Esophagus squamous epithelium (tissue), 5 donors: ENCODE measurements at regions not wholly inside any gene's neighbourhood (a gene's known extent, or its start where the extent isn't known, plus 50 kb on each side); places are given as distances from the start of the nearest gene placed in this dataset.
"Not testable (repeated sequence)": the region's sequence is repeated elsewhere in the genome, so short reads cannot be mapped to it uniquely, and the experiment has no call there.

ENCODE experiments used
- DNase-seq: peaks from one replicate; lab custom pipeline; 2025; lab: John Stamatoyannopoulos, UW
- H3K27ac ChIP-seq, 4 donors: fragments of 200-600 bp; sonication (generic); one replicate each; pipeline ENCODE4 v1.5.1; 2016 to 2019; ENCODE audit warnings: mild to moderate bottlenecking in 1 of 4
- H3K27me3 ChIP-seq, 4 donors: fragments of 200-600 bp; sonication (generic); 1 replicate in 3 of 4; 2 replicates in 1 of 4; pipeline versions ENCODE4 v1.5.1 to v1.6.0; 2017 to 2021; ENCODE audit warnings: antibody characterized with exemption in 1 of 4
- H3K36me3 ChIP-seq, 3 donors: fragments of 200-600 bp; sonication (generic); one replicate each; pipeline ENCODE4 v1.5.1; 2016 to 2019
- H3K4me1 ChIP-seq, 3 donors: fragments of 200-600 bp; sonication (generic); one replicate each; pipeline ENCODE4 v1.5.1; 2017 to 2019
- H3K4me3 ChIP-seq, 4 donors: fragments of 200-600 bp; sonication (generic); 1 replicate in 3 of 4; 2 replicates in 1 of 4; pipeline ENCODE4 v1.5.1; 2016 to 2019; ENCODE audit warnings: mild to moderate bottlenecking in 2 of 4, moderate library complexity in 1 of 4
- H3K9me3 ChIP-seq, 3 donors: fragments of 200-600 bp; sonication (generic); one replicate each; pipeline ENCODE4 v1.5.1; 2016 to 2019
- POLR2A ChIP-seq, 4 donors: fragments of 450-650 bp; IDR thresholded peaks; one replicate each; pipeline ENCODE4 v1.6.1; 2017; ENCODE audit warnings: antibody characterized with exemption in 4 of 4, mild to moderate bottlenecking in 4 of 4, moderate library complexity in 3 of 4
- WGBS, 2 donors: methylation state at CpG; one replicate each; pipeline ENCODE4 v1.1.5; 2018; 5-methylcytosine and 5-hydroxymethylcytosine counted together
- intact Hi-C: fragments of 100-400 bp; cut with DNase I; formaldehyde crosslinking; loops from one replicate; pipeline ENCODE4 v1.15.0; 2022
- TF ChIP-seq, protein P1 (sequence below), 6 experiments: fragments of 450-650 bp in 4 of 6; fragments of 200-600 bp in 2 of 6; sonication (generic) in 2 of 6; IDR thresholded peaks; one replicate each; pipeline ENCODE4 v1.5.1; 2016 to 2019; ENCODE audit warnings: antibody characterized with exemption in 6 of 6, mild to moderate bottlenecking in 4 of 6, moderate library complexity in 4 of 6
- donor health status: DM: yes; HTN: yes; CAD: no.

GRCh38 chr4:103947617-103948016, 227.8 kb upstream of the TACR3 start:
- Histone ChIP-seq H3K4me1 (no peaks in the 10 kb centered on the region), H3K4me3 (no peak overlapping the region), H3K27ac (no peak overlapping the region), H3K27me3 (no peaks in the 10 kb centered on the region), H3K36me3 (no peaks in the 10 kb centered on the region), H3K9me3 (no peaks in the 10 kb centered on the region)
- intact Hi-C loops = no loop called here
- TF ChIP-seq, protein P1, sequence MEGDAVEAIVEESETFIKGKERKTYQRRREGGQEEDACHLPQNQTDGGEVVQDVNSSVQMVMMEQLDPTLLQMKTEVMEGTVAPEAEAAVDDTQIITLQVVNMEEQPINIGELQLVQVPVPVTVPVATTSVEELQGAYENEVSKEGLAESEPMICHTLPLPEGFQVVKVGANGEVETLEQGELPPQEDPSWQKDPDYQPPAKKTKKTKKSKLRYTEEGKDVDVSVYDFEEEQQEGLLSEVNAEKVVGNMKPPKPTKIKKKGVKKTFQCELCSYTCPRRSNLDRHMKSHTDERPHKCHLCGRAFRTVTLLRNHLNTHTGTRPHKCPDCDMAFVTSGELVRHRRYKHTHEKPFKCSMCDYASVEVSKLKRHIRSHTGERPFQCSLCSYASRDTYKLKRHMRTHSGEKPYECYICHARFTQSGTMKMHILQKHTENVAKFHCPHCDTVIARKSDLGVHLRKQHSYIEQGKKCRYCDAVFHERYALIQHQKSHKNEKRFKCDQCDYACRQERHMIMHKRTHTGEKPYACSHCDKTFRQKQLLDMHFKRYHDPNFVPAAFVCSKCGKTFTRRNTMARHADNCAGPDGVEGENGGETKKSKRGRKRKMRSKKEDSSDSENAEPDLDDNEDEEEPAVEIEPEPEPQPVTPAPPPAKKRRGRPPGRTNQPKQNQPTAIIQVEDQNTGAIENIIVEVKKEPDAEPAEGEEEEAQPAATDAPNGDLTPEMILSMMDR (IDR thresholded peaks at IDR 0.05) = no peak
- TF ChIP-seq POLR2A (IDR thresholded peaks at IDR 0.05) = no peak
- DNase-seq = no peak
- 58% methylated on average over 1 of the region's 1 CpG for WGBS, 2 donors

DNA sequence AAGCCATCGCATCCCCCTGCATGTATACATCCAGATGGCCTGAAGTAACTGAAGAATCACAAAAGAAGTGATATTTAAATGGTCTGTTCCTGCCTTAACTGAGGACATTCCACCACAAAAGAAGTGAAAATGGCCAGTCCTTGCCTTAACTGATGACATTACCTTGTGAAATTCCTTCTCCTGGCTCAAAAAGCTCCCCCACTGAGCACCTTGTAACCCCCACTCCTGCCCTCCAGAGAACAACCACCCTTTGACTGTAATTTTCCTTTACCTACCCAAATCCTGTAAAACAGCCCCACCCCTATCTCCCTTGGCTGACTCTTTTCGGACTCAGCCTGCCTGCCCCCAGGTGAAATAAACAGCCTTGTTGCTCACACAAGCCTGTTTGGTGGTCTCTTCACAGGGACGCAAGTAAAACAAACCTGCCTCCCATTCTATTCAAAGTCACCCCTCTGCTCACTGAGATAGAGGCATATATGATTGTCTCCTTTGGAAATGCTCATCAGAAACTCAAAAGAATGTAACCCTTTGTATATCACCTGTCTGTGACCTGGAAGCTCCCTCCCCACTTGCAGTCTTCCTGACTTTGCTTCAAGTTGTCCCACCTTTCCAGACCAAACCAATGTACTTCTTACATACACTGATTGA, 227.0 kb upstream of the TACR3 start:
- H3K4me3 ChIP-seq, H3K4me1 ChIP-seq, DNase-seq, H3K27me3 ChIP-seq, H3K9me3 ChIP-seq, H3K27ac ChIP-seq, intact Hi-C loops, H3K36me3 ChIP-seq: not testable (repeated sequence)
- WGBS, 2 donors = 64 to 69% methylated on average over 3 of the region's 3 CpGs

DNA sequence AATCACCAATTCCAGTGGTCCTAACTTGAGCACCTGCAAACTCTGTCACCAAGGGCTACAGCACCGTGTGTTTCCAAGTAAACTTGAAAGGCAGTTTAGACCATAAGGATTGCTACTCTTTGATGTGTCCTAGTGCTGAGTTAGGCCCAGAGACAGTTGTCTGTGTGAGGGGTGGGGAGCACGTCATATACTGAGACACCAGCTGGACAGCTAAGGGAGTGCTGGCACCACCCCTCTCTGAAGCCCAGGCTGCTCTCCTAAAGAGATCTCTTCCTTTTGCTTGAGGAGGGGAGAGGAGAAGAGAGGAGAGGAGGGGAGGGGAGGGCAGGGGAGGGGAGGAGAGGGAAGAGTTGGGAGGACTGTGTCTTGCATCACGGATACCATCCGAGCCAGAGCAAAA, 218.7 kb upstream of the TACR3 start:
- Histone ChIP-seq H3K27me3 (no peaks in the 10 kb centered on the region), H3K4me3 (no peak overlapping the region), H3K4me1 (no peaks in the 10 kb centered on the region), H3K27ac (no peak overlapping the region), H3K36me3 (no peaks in the 10 kb centered on the region), H3K9me3 (no peaks in the 10 kb centered on the region)
- TF ChIP-seq, protein P1 (IDR thresholded peaks at IDR 0.05) = no peak
- no peak for TF ChIP-seq POLR2A (IDR thresholded peaks at IDR 0.05)
- WGBS, 2 donors = 74 to 78% methylated on average over 4 of the region's 4 CpGs
- no peak for DNase-seq
- intact Hi-C loops = no loop called here

GRCh38 chr4:103936653-103937145, 216.9 kb upstream of the TACR3 start:
- no peak overlapping the region for H3K4me3 ChIP-seq
- TF ChIP-seq POLR2A (IDR thresholded peaks at IDR 0.05) = no peak
- TF ChIP-seq, protein P1 (IDR thresholded peaks at IDR 0.05) = no peak
- no peaks in the 10 kb centered on the region for H3K9me3 ChIP-seq
- WGBS, 2 donors = 71% methylated on average over 1 of the region's 26 CpGs; no CpG with 5 or more reads in 1 of the 2 donors
- DNase-seq = no peak
- H3K27me3 ChIP-seq = no peaks in the 10 kb centered on the region
- H3K27ac ChIP-seq = no peak overlapping the region
- H3K4me1 ChIP-seq = no peaks in the 10 kb centered on the region
- no peaks in the 10 kb centered on the region for H3K36me3 ChIP-seq
- intact Hi-C loops = no loop called here

DNA sequence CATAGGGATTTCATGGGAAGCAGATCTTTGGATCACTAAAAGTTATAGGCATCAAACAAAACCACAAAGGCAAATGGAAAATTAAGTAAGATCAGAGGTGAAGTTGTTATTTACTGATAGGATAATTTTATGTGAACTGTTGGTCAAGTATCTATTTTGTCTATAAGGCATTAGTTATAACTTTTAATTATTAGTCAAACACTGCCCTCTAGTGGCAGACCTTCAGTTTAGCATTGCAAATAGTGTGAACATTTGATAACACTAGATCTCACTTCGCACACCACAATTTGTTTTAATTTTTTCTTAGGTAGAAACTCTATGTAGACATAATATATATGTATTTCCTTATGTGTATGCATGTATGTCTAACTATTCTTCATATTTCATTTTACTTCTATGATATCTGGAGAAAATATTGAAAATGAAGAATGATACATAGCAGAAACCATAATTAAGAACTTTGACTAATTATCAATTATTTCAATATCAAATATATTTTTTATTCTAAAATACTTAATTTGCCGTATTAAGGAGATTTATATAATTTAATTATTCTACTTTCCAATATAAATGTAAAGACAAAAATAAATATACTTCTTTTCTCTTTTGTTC, 214.5 kb upstream of the TACR3 start:
- H3K9me3 ChIP-seq = no peaks in the 10 kb centered on the region
- H3K36me3 ChIP-seq = no peaks in the 10 kb centered on the region
- 27 to 42% methylated on average over 2 of the region's 2 CpGs for WGBS, 2 donors
- no peak overlapping the region for H3K27ac ChIP-seq
- no peak overlapping the region for H3K4me3 ChIP-seq
- no peak for TF ChIP-seq POLR2A (IDR thresholded peaks at IDR 0.05)
- TF ChIP-seq, protein P1 (IDR thresholded peaks at IDR 0.05) = peak; percentile 20 to 67 (median 55)
- DNase-seq = no peak
- H3K4me1 ChIP-seq = no peaks in the 10 kb centered on the region
- no peaks in the 10 kb centered on the region for H3K27me3 ChIP-seq
- intact Hi-C loops = no loop called here
